ENCODE measurements at regions not wholly inside any gene's neighbourhood (a gene's known extent, or its start where the extent isn't known, plus 50 kb on each side); places are given as distances from the start of the nearest gene placed in this dataset.
"Not testable (repeated sequence)": the region's sequence is repeated elsewhere in the genome, so short reads cannot be mapped to it uniquely, and the experiment has no call there.

GRCh38 chr15:32506787-32507186, 51.4 kb upstream of the GOLGA8O start:
- TF ChIP-seq POLR2AphosphoS5 (IDR thresholded peaks at IDR 0.05; ENCODE audit: low read depth, low read length); POLR2A (IDR thresholded peaks at IDR 0.05; ENCODE audit: low read depth, low read length); SPI1 (IDR thresholded peaks at IDR 0.05; ENCODE audit: low read depth, low read length); TAF1 (IDR thresholded peaks at IDR 0.05; ENCODE audit: low read depth, low read length); PAX5 (IDR thresholded peaks at IDR 0.05; ENCODE audit: insufficient read depth, low read length, severe bottlenecking): not testable (repeated sequence)

All from GM12891 (cell line).